Hematopoietic multipotent progenitor cell treated with erythropoietin and hydrocortisone succinate and interleukin-3 and kit ligand, for 4 days (in vitro differentiated cells): ENCODE measurements at regions not wholly inside any gene's neighbourhood (a gene's known extent, or its start where the extent isn't known, plus 50 kb on each side); places are given as distances from the start of the nearest gene placed in this dataset.
"Not testable (repeated sequence)": the region's sequence is repeated elsewhere in the genome, so short reads cannot be mapped to it uniquely, and the experiment has no call there.

ENCODE experiments used
- DNase-seq: peaks from one replicate; pipeline ENCODE4 v3.0.0-alpha.2; 2015

GRCh38 chr14:48814562-48814961 is 771.6 kb downstream of the RPS29 start:
- no peak for DNase-seq

GRCh38 chr14:48805315-48805714 is 780.9 kb downstream of the RPS29 start:
- DNase-seq = no peak

GRCh38 chr14:48792376-48793024 is 793.7 kb downstream of the RPS29 start:
- no peak for DNase-seq

- DNase-seq = no peak
Measured at GRCh38 chr14:48788771-48789170, 797.4 kb downstream of the RPS29 start.

- no peak for DNase-seq
Measured at GRCh38 chr14:48786498-48786897, 799.7 kb downstream of the RPS29 start.

- DNase-seq = no peak
Measured at GRCh38 chr14:48771717-48772116, 814.5 kb downstream of the RPS29 start.

- DNase-seq = no peak
Measured at GRCh38 chr14:48751293-48751692, 834.9 kb downstream of the RPS29 start.

GRCh38 chr14:48748151-48748675 is 838.0 kb downstream of the RPS29 start:
- DNase-seq = no peak

GRCh38 chr14:48747561-48748089 is 838.6 kb downstream of the RPS29 start:
- DNase-seq = no peak

GRCh38 chr14:48744202-48744601 is 842.0 kb downstream of the RPS29 start:
- DNase-seq = no peak

GRCh38 chr14:48738186-48738925 is 847.8 kb downstream of the RPS29 start:
- no peak for DNase-seq

GRCh38 chr14:48735607-48736006 is 850.6 kb downstream of the RPS29 start:
- no peak for DNase-seq

GRCh38 chr14:48731260-48731659 is 854.9 kb downstream of the RPS29 start:
- DNase-seq = no peak

- DNase-seq = no peak
Measured at GRCh38 chr14:48726080-48726642, 860.0 kb downstream of the RPS29 start.

- DNase-seq = no peak
Measured at GRCh38 chr14:48725051-48725734, 861.0 kb downstream of the RPS29 start.

GRCh38 chr14:48723841-48724495 is 862.2 kb downstream of the RPS29 start:
- no peak for DNase-seq

- DNase-seq = no peak
Measured at GRCh38 chr14:48714366-48714765, 871.8 kb downstream of the RPS29 start.

GRCh38 chr14:48710133-48710532 is 876.0 kb downstream of the RPS29 start:
- DNase-seq = no peak

GRCh38 chr14:48709277-48709785 is 876.8 kb downstream of the RPS29 start:
- no peak for DNase-seq

- DNase-seq = no peak
Measured at GRCh38 chr14:48704639-48705038, 881.5 kb downstream of the RPS29 start.

- no peak for DNase-seq
Measured at GRCh38 chr14:48703728-48704467, 882.3 kb downstream of the RPS29 start.

GRCh38 chr14:48697362-48697761 is 888.8 kb downstream of the RPS29 start:
- not testable (repeated sequence) for DNase-seq
